ENCODE measurements at regions not wholly inside any gene's neighbourhood (a gene's known extent, or its start where the extent isn't known, plus 50 kb on each side); places are given as distances from the start of the nearest gene placed in this dataset.

DNA sequence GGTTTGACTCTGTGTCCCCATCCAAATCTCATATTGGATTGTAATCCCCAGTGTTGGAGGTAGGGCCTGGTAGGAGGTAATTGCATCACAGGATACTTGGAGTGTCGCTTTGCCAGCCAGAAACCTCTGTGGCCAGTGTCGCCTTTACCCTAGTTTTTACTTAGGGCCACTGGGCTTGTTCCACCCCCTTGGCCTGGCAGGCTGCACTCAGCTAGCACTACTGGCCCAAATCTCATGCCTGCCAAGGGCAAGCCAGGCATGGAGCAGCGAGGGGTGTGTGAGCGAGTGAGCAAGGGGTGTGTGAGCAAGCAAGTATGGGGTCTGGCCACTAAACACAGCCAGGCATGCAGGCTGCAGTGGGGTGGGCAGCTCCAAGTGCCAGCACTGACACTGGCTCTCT lies 178.7 kb upstream of the MGAT5 start:
- H3K9me3 Mint-ChIP-seq, result peaks cover 0 to 4% of the 10 kb centered on the region in 2 experiments; a peak in 3 of 5 replicates
- no peak for DNase-seq
- Histone ChIP-seq H3K27me3 (ENCODE audit: insufficient read depth, low read length) (no peaks in the 10 kb centered on the region), H2AK5ac (ENCODE audit: insufficient read length, low read length) (no peak overlapping the region), H3K4me2 (ENCODE audit: insufficient read depth, insufficient read length, low read length) (no peak overlapping the region), H3K4ac (ENCODE audit: low read depth, low read length) (no peak overlapping the region), H3K4me1 (ENCODE audit: insufficient read depth, low read length) (peaks cover 4% of the 10 kb centered on the region; the same call in 1 of the 2 replicates), H3K14ac (ENCODE audit: insufficient read depth, low read length) (no peak overlapping the region), H3K56ac (ENCODE audit: insufficient read length, low read depth, low read length) (no peak overlapping the region), H2AFZ (ENCODE audit: low read length) (no peak overlapping the region), H2BK20ac (ENCODE audit: low read depth, low read length, poor library complexity, severe bottlenecking) (no peak overlapping the region), H2BK12ac (ENCODE audit: insufficient read length, low read depth, low read length) (no peak overlapping the region), H4K8ac (replicated peaks; ENCODE audit: insufficient read length, low read depth, low read length) (no peak overlapping the region), H2BK15ac (ENCODE audit: low read depth, low read length) (no peak overlapping the region), H3K9me3 (ENCODE audit: control insufficient read depth, low read depth, low read length) (no peaks in the 10 kb centered on the region), H3K23me2 (ENCODE audit: insufficient read length, low read depth, low read length, poor library complexity, severe bottlenecking) (no peaks in the 10 kb centered on the region), H3K18ac (ENCODE audit: insufficient read length, low read depth, low read length) (no peak overlapping the region), H3K79me2 (ENCODE audit: insufficient read depth, low read length) (no peaks in the 10 kb centered on the region; the same call in 1 of the 2 replicates), H4K5ac (ENCODE audit: insufficient read length, low read depth, low read length) (no peak overlapping the region), H4K20me1 (ENCODE audit: control insufficient read depth, insufficient read depth, insufficient read length) (no peaks in the 10 kb centered on the region), H3K27ac (ENCODE audit: insufficient read length, low read depth, low read length) (no peak overlapping the region), H3K23ac (ENCODE audit: insufficient read length, low read depth, low read length) (no peak overlapping the region), H3K79me1 (ENCODE audit: insufficient read depth, low read depth, low read length, poor library complexity, severe bottlenecking) (no peaks in the 10 kb centered on the region), H2BK5ac (ENCODE audit: insufficient read length, low read length) (no peak overlapping the region), H2BK120ac (ENCODE audit: low read depth, low read length, poor library complexity, severe bottlenecking) (no peak overlapping the region), H3K9ac (ENCODE audit: extremely low read depth, insufficient read length, low read length) (no peak overlapping the region), H3T11ph (ENCODE audit: low read length) (no peak overlapping the region), H4K91ac (ENCODE audit: insufficient read length, low read depth, low read length) (no peak overlapping the region)
- no peak overlapping the region for H3K27ac Mint-ChIP-seq
- no CpG with 5 or more reads among the region's 4 CpGs for WGBS (ENCODE audit: extremely low coverage, insufficient read length, low lambda C conversion rate)
- peaks cover 5 to 7% of the 10 kb centered on the region in 2 experiments for H3K4me1 Mint-ChIP-seq
- H3K27me3 Mint-ChIP-seq (ENCODE audit: low read depth), result peaks cover 3% of the 10 kb centered on the region
- H3K4me3 Mint-ChIP-seq, result no peak overlapping the region
- no peaks in the 10 kb centered on the region for H3K36me3 Mint-ChIP-seq (ENCODE audit: insufficient read depth in 1 of 3, low read depth in 3 of 3)
- TF ChIP-seq CTCF (conservative IDR thresholded peaks at IDR 0.05), result no peak
